H1 (cell line): ENCODE measurements at regions not wholly inside any gene's neighbourhood (a gene's known extent, or its start where the extent isn't known, plus 50 kb on each side); places are given as distances from the start of the nearest gene placed in this dataset.

Source experiments
- CHD2 ChIP-seq: IDR thresholded peaks from 2 replicates; pipeline ENCODE4 v1.6.1; 2012; ENCODE audit warnings: low read length, improper control_type of control experiment
- EZH2 ChIP-seq: fragments of 200-600 bp; sonication (generic); IDR thresholded peaks from 2 replicates; pipeline ENCODE4 v1.7.1; 2012; ENCODE audit warnings: low read depth, mild to moderate bottlenecking, moderate library complexity, low read length, inconsistent platforms; ENCODE audit not compliant: severe bottlenecking
- POLR2A ChIP-seq, 2 experiments: IDR thresholded peaks; 1 replicate in 1 of 2; 2 replicates in 1 of 2; pipeline ENCODE4 v1.6.1; 2011; ENCODE audit warnings: low read depth in 2 of 2, low read length in 2 of 2, mild to moderate bottlenecking in 2 of 2; ENCODE audit errors: control extremely low read depth in 1 of 2
- SIN3A ChIP-seq, 2 experiments: IDR thresholded peaks in 1 of 2; conservative IDR thresholded peaks in 1 of 2; 2 replicates each; pipeline ENCODE4 v1.6.1; 2011 to 2012; ENCODE audit warnings: low read length in 2 of 2, improper control_type of control experiment in 1 of 2, low read depth in 1 of 2, mild to moderate bottlenecking in 1 of 2
- TF ChIP-seq, protein P1 (sequence below): IDR thresholded peaks from 2 replicates; pipeline ENCODE4 v1.6.1; 2012; ENCODE audit warnings: inconsistent platforms

DNA sequence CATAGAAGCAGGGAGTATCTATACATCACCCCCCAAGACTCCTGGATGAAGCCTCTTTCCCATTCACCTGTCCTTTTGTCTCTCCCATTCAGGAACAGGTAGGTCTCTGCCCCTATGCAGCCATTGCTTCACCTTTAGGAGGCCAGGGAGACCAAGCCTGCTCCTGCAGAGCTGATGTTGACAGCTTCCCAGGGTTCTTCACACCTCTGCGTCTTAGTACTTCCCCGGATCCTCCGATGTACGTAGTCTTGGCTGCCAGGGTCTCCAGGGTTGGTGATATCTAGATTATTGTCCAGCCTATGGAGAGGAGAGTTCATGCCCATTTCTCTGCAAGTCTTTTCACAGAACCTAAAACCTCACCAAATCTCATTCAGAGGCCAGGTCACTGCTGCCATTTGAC, 365.7 kb upstream of the KLF6 start:
- TF ChIP-seq CHD2: no peak
- no peak for TF ChIP-seq EZH2
- TF ChIP-seq, protein P1, sequence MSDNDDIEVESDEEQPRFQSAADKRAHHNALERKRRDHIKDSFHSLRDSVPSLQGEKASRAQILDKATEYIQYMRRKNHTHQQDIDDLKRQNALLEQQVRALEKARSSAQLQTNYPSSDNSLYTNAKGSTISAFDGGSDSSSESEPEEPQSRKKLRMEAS: no peak
- no peak for TF ChIP-seq POLR2A (IDR thresholded peaks at IDR 0.05; ENCODE audit: control extremely low read depth in 1 of 2, low read depth in 2 of 2, low read length in 2 of 2)
- no peak for TF ChIP-seq SIN3A (conservative IDR thresholded peaks at IDR 0.05 in 1 of 2, IDR thresholded peaks at IDR 0.05 in 1 of 2; ENCODE audit: low read depth in 1 of 2, low read length in 2 of 2)
